ENCODE measurements at regions not wholly inside any gene's neighbourhood (a gene's known extent, or its start where the extent isn't known, plus 50 kb on each side); places are given as distances from the start of the nearest gene placed in this dataset.

DNA sequence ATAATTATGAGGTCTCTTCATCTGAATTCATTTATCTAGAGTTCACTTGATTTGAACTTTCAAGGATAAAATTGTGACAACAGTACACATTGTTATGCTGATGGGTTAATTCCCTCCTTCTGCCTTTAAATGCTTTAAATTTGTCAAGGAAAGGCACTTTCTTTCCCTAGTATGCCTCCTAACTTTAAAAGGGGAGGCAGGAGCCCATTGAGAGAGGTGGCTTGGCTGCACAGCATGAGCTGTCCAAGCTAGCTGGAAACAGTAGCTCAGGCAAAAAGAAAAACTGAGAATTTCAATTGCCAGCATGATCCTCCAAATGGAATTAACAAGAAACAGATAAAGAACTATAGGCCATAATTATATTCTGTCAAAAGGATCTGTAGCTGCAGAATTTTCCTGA lies 243.3 kb upstream of the GRIK2 start:
- Mint-ChIP-seq H3K4me3 (no peak overlapping the region), H3K9me3 (no peaks in the 10 kb centered on the region)

More for the DNA sequence above, 243.3 kb upstream of the GRIK2 start:
- Mint-ChIP-seq H3K36me3 (no peaks in the 10 kb centered on the region), H3K27ac (no peak overlapping the region), H3K27me3 (ENCODE audit: low read depth) (no peaks in the 10 kb centered on the region), H3K4me1 (no peaks in the 10 kb centered on the region)
- POLR2A ChIA-PET = no interaction called here
- CTCF ChIA-PET = no interaction called here
- ATAC-seq (peak; percentile 83), DNase-seq (ENCODE audit: low spot score) (no peak)
- TF ChIP-seq, protein P1, sequence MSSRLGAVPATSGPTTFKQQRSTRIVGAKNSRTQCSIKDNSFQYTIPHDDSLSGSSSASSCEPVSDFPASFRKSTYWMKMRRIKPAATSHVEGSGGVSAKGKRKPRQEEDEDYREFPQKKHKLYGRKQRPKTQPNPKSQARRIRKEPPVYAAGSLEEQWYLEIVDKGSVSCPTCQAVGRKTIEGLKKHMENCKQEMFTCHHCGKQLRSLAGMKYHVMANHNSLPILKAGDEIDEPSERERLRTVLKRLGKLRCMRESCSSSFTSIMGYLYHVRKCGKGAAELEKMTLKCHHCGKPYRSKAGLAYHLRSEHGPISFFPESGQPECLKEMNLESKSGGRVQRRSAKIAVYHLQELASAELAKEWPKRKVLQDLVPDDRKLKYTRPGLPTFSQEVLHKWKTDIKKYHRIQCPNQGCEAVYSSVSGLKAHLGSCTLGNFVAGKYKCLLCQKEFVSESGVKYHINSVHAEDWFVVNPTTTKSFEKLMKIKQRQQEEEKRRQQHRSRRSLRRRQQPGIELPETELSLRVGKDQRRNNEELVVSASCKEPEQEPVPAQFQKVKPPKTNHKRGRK (CRISPR knock-in tag; IDR thresholded peaks at IDR 0.05; ENCODE audit: borderline replicate concordance) = no peak
- TF ChIP-seq OVOL2 (CRISPR knock-in tag; IDR thresholded peaks at IDR 0.05; ENCODE audit: borderline replicate concordance) (no peak), NFATC4 (CRISPR knock-in tag; IDR thresholded peaks at IDR 0.05) (no peak), RELA (CRISPR knock-in tag; IDR thresholded peaks at IDR 0.05; ENCODE audit: borderline replicate concordance) (no peak), ZNF671 (CRISPR knock-in tag; IDR thresholded peaks at IDR 0.05) (no peak), FOXK1 (CRISPR knock-in tag; IDR thresholded peaks at IDR 0.05) (no peak), ZNF232 (CRISPR knock-in tag; IDR thresholded peaks at IDR 0.05) (no peak), ZNF416 (CRISPR knock-in tag; IDR thresholded peaks at IDR 0.05) (no peak), ZNF317 (CRISPR knock-in tag; IDR thresholded peaks at IDR 0.05; ENCODE audit: borderline replicate concordance, low read depth) (no peak)
- TF ChIP-seq, protein P2, sequence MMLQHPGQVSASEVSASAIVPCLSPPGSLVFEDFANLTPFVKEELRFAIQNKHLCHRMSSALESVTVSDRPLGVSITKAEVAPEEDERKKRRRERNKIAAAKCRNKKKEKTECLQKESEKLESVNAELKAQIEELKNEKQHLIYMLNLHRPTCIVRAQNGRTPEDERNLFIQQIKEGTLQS (CRISPR knock-in tag; conservative IDR thresholded peaks at IDR 0.05) = no peak
- TF ChIP-seq, protein P3, sequence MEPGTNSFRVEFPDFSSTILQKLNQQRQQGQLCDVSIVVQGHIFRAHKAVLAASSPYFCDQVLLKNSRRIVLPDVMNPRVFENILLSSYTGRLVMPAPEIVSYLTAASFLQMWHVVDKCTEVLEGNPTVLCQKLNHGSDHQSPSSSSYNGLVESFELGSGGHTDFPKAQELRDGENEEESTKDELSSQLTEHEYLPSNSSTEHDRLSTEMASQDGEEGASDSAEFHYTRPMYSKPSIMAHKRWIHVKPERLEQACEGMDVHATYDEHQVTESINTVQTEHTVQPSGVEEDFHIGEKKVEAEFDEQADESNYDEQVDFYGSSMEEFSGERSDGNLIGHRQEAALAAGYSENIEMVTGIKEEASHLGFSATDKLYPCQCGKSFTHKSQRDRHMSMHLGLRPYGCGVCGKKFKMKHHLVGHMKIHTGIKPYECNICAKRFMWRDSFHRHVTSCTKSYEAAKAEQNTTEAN (CRISPR knock-in tag; IDR thresholded peaks at IDR 0.05) = no peak
- TF ChIP-seq, protein P4, sequence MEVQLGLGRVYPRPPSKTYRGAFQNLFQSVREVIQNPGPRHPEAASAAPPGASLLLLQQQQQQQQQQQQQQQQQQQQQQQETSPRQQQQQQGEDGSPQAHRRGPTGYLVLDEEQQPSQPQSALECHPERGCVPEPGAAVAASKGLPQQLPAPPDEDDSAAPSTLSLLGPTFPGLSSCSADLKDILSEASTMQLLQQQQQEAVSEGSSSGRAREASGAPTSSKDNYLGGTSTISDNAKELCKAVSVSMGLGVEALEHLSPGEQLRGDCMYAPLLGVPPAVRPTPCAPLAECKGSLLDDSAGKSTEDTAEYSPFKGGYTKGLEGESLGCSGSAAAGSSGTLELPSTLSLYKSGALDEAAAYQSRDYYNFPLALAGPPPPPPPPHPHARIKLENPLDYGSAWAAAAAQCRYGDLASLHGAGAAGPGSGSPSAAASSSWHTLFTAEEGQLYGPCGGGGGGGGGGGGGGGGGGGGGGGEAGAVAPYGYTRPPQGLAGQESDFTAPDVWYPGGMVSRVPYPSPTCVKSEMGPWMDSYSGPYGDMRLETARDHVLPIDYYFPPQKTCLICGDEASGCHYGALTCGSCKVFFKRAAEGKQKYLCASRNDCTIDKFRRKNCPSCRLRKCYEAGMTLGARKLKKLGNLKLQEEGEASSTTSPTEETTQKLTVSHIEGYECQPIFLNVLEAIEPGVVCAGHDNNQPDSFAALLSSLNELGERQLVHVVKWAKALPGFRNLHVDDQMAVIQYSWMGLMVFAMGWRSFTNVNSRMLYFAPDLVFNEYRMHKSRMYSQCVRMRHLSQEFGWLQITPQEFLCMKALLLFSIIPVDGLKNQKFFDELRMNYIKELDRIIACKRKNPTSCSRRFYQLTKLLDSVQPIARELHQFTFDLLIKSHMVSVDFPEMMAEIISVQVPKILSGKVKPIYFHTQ (CRISPR knock-in tag; IDR thresholded peaks at IDR 0.05) = no peak
- TF ChIP-seq, protein P5, sequence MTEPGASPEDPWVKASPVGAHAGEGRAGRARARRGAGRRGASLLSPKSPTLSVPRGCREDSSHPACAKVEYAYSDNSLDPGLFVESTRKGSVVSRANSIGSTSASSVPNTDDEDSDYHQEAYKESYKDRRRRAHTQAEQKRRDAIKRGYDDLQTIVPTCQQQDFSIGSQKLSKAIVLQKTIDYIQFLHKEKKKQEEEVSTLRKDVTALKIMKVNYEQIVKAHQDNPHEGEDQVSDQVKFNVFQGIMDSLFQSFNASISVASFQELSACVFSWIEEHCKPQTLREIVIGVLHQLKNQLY (CRISPR knock-in tag; IDR thresholded peaks at IDR 0.05) = no peak
- TF ChIP-seq, protein P6, sequence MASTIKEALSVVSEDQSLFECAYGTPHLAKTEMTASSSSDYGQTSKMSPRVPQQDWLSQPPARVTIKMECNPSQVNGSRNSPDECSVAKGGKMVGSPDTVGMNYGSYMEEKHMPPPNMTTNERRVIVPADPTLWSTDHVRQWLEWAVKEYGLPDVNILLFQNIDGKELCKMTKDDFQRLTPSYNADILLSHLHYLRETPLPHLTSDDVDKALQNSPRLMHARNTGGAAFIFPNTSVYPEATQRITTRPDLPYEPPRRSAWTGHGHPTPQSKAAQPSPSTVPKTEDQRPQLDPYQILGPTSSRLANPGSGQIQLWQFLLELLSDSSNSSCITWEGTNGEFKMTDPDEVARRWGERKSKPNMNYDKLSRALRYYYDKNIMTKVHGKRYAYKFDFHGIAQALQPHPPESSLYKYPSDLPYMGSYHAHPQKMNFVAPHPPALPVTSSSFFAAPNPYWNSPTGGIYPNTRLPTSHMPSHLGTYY (CRISPR knock-in tag; IDR thresholded peaks at IDR 0.05) = no peak
- TF ChIP-seq, protein P7, sequence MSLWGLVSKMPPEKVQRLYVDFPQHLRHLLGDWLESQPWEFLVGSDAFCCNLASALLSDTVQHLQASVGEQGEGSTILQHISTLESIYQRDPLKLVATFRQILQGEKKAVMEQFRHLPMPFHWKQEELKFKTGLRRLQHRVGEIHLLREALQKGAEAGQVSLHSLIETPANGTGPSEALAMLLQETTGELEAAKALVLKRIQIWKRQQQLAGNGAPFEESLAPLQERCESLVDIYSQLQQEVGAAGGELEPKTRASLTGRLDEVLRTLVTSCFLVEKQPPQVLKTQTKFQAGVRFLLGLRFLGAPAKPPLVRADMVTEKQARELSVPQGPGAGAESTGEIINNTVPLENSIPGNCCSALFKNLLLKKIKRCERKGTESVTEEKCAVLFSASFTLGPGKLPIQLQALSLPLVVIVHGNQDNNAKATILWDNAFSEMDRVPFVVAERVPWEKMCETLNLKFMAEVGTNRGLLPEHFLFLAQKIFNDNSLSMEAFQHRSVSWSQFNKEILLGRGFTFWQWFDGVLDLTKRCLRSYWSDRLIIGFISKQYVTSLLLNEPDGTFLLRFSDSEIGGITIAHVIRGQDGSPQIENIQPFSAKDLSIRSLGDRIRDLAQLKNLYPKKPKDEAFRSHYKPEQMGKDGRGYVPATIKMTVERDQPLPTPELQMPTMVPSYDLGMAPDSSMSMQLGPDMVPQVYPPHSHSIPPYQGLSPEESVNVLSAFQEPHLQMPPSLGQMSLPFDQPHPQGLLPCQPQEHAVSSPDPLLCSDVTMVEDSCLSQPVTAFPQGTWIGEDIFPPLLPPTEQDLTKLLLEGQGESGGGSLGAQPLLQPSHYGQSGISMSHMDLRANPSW (CRISPR knock-in tag; conservative IDR thresholded peaks at IDR 0.05; ENCODE audit: low read depth) = no peak
- TF ChIP-seq, protein P8, sequence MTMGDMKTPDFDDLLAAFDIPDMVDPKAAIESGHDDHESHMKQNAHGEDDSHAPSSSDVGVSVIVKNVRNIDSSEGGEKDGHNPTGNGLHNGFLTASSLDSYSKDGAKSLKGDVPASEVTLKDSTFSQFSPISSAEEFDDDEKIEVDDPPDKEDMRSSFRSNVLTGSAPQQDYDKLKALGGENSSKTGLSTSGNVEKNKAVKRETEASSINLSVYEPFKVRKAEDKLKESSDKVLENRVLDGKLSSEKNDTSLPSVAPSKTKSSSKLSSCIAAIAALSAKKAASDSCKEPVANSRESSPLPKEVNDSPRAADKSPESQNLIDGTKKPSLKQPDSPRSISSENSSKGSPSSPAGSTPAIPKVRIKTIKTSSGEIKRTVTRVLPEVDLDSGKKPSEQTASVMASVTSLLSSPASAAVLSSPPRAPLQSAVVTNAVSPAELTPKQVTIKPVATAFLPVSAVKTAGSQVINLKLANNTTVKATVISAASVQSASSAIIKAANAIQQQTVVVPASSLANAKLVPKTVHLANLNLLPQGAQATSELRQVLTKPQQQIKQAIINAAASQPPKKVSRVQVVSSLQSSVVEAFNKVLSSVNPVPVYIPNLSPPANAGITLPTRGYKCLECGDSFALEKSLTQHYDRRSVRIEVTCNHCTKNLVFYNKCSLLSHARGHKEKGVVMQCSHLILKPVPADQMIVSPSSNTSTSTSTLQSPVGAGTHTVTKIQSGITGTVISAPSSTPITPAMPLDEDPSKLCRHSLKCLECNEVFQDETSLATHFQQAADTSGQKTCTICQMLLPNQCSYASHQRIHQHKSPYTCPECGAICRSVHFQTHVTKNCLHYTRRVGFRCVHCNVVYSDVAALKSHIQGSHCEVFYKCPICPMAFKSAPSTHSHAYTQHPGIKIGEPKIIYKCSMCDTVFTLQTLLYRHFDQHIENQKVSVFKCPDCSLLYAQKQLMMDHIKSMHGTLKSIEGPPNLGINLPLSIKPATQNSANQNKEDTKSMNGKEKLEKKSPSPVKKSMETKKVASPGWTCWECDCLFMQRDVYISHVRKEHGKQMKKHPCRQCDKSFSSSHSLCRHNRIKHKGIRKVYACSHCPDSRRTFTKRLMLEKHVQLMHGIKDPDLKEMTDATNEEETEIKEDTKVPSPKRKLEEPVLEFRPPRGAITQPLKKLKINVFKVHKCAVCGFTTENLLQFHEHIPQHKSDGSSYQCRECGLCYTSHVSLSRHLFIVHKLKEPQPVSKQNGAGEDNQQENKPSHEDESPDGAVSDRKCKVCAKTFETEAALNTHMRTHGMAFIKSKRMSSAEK (CRISPR knock-in tag; IDR thresholded peaks at IDR 0.05; ENCODE audit: borderline replicate concordance) = no peak
- TF ChIP-seq, protein P9, sequence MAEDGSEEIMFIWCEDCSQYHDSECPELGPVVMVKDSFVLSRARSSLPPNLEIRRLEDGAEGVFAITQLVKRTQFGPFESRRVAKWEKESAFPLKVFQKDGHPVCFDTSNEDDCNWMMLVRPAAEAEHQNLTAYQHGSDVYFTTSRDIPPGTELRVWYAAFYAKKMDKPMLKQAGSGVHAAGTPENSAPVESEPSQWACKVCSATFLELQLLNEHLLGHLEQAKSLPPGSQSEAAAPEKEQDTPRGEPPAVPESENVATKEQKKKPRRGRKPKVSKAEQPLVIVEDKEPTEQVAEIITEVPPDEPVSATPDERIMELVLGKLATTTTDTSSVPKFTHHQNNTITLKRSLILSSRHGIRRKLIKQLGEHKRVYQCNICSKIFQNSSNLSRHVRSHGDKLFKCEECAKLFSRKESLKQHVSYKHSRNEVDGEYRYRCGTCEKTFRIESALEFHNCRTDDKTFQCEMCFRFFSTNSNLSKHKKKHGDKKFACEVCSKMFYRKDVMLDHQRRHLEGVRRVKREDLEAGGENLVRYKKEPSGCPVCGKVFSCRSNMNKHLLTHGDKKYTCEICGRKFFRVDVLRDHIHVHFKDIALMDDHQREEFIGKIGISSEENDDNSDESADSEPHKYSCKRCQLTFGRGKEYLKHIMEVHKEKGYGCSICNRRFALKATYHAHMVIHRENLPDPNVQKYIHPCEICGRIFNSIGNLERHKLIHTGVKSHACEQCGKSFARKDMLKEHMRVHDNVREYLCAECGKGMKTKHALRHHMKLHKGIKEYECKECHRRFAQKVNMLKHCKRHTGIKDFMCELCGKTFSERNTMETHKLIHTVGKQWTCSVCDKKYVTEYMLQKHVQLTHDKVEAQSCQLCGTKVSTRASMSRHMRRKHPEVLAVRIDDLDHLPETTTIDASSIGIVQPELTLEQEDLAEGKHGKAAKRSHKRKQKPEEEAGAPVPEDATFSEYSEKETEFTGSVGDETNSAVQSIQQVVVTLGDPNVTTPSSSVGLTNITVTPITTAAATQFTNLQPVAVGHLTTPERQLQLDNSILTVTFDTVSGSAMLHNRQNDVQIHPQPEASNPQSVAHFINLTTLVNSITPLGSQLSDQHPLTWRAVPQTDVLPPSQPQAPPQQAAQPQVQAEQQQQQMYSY (CRISPR knock-in tag; IDR thresholded peaks at IDR 0.05) = no peak

All from WTC11 (cell line).